ENCODE measurements at regions not wholly inside any gene's neighbourhood (a gene's known extent, or its start where the extent isn't known, plus 50 kb on each side); places are given as distances from the start of the nearest gene placed in this dataset.

DNA sequence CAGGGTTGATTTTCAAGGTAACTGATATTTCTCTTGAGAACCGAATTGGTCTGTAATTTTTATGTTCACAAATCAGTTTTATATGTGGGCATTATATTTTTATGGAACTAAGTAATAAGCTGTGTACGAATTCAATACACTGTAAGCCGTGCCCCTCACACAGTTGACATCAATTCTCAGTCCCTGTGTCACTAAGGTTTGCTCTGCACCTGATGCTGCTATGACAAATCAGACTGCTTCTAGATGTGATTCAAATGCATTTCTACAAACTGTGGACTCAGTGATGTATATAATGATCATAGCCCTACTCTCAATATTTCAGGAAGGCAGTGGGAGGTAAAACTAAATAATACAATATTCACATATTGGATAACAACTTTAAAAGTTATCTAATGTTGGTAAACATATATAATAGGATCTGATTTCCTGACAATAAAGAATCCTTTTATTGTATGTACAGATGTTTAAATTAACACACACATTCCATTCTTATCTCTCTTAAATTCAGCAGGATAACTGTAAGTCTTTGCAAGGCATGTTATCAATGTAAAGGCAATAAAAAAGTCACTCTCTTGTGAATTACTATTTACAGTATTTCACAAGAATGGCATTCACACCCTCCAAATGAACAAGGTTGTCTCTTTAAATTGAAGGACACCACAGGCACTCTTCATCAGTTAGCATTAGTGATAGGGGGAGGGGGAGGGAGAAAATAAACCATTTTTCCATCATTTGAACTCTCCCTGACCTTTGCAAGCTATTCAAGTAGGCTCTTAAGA lies 87.2 kb upstream of the SOX5 start:
- TF ChIP-seq, protein P1, sequence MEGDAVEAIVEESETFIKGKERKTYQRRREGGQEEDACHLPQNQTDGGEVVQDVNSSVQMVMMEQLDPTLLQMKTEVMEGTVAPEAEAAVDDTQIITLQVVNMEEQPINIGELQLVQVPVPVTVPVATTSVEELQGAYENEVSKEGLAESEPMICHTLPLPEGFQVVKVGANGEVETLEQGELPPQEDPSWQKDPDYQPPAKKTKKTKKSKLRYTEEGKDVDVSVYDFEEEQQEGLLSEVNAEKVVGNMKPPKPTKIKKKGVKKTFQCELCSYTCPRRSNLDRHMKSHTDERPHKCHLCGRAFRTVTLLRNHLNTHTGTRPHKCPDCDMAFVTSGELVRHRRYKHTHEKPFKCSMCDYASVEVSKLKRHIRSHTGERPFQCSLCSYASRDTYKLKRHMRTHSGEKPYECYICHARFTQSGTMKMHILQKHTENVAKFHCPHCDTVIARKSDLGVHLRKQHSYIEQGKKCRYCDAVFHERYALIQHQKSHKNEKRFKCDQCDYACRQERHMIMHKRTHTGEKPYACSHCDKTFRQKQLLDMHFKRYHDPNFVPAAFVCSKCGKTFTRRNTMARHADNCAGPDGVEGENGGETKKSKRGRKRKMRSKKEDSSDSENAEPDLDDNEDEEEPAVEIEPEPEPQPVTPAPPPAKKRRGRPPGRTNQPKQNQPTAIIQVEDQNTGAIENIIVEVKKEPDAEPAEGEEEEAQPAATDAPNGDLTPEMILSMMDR (IDR thresholded peaks at IDR 0.05 in 8 of 11, conservative IDR thresholded peaks at IDR 0.05 in 3 of 11), result no peak
- TF ChIP-seq POLR2A (IDR thresholded peaks at IDR 0.05), result no peak
- TF ChIP-seq POLR2AphosphoS5 (IDR thresholded peaks at IDR 0.05), result no peak

Data from spleen (tissue), 7 donors.